ENCODE measurements at regions not wholly inside any gene's neighbourhood (a gene's known extent, or its start where the extent isn't known, plus 50 kb on each side); places are given as distances from the start of the nearest gene placed in this dataset.

DNA sequence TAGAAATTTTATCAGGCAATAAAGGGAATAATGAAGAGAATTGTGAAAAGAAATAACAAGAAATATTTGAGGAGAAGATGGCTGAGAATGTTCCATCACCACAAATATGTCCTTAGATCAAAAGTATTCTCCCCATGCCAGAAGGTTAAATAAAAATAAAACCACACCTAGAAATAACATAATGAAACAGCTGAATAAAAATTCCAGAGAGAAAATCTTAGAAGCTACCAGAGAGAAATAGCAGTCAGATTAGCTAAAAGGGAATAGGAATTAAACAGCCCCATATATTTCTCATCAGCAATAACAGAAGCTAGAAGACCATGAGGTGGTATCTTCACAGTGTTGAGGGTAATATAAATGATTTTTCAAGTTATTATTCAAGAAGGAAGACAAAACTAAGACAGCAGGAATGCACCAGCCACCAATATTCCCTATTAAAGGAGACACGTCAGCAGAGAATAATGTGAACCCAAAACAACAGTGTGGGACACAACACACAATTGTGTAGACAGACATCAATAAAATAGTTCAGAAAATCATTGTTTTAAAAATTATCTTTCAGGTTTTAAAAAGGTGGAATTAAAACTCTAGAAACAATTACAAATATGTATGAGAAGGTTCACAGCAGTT is 82.0 kb upstream of the NEDD4L start:
- intact Hi-C loops (cut with micrococcal nuclease; ENCODE audit: unreplicated experiment) = no loop called here
- DNase-seq = no peak
- TF ChIP-seq, protein P1, sequence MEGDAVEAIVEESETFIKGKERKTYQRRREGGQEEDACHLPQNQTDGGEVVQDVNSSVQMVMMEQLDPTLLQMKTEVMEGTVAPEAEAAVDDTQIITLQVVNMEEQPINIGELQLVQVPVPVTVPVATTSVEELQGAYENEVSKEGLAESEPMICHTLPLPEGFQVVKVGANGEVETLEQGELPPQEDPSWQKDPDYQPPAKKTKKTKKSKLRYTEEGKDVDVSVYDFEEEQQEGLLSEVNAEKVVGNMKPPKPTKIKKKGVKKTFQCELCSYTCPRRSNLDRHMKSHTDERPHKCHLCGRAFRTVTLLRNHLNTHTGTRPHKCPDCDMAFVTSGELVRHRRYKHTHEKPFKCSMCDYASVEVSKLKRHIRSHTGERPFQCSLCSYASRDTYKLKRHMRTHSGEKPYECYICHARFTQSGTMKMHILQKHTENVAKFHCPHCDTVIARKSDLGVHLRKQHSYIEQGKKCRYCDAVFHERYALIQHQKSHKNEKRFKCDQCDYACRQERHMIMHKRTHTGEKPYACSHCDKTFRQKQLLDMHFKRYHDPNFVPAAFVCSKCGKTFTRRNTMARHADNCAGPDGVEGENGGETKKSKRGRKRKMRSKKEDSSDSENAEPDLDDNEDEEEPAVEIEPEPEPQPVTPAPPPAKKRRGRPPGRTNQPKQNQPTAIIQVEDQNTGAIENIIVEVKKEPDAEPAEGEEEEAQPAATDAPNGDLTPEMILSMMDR (IDR thresholded peaks at IDR 0.05; ENCODE audit: insufficient read depth in 1 of 2, low read depth in 1 of 2, low read length in 1 of 2, severe bottlenecking in 1 of 2, unreplicated experiment in 1 of 2) = no peak
- H3K36me3 Mint-ChIP-seq (ENCODE audit: insufficient read depth, unreplicated experiment) = no peaks in the 10 kb centered on the region
- H3K27me3 Mint-ChIP-seq (ENCODE audit: insufficient read depth, unreplicated experiment) = no peaks in the 10 kb centered on the region
- no peaks in the 10 kb centered on the region for H3K9me3 Mint-ChIP-seq (ENCODE audit: unreplicated experiment)
- H3K4me3 Mint-ChIP-seq (ENCODE audit: unreplicated experiment) = no peak overlapping the region
- CTCF ChIA-PET = no interaction called here
- H3K9me3 ChIP-seq = no peaks in the 10 kb centered on the region
- H3K4me1 ChIP-seq = no peaks in the 10 kb centered on the region
- H3K4me1 Mint-ChIP-seq (ENCODE audit: low read depth, unreplicated experiment) = peaks cover 5% of the 10 kb centered on the region
- H3K36me3 ChIP-seq (ENCODE audit: control insufficient read depth, insufficient read depth, low read length) = no peaks in the 10 kb centered on the region
- H3K4me3 ChIP-seq (ENCODE audit: low read depth, low read length) = no peak overlapping the region
- POLR2A ChIA-PET = no interaction called here
- H3K27ac Mint-ChIP-seq (ENCODE audit: unreplicated experiment) = no peak overlapping the region
- no peaks in the 10 kb centered on the region for H3K27me3 ChIP-seq (replicated peaks; ENCODE audit: control insufficient read depth, insufficient read depth, low read length)
- no TSS peak for BruUV-seq (replicated peaks)

DNA sequence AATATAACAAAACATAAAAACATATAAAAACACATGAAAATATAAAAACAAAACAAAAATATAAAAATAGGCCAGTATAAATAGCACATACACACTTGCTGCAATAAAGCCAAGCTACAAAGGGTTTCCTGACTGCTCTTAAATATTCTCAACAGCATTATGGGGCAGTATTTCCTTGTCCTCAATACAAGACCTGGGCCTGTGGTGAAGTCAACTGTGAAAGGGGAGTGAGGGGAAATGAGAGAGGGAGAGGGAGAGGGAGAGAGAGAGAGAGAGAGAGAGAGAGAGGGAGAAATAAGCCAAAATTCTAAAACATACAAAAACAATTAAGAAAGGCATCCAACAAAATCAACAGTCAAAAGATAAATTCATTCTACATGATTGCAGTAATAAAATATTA is 82.6 kb upstream of the NEDD4L start:
- Mint-ChIP-seq H3K36me3 (ENCODE audit: insufficient read depth, unreplicated experiment) (no peaks in the 10 kb centered on the region), H3K4me1 (ENCODE audit: low read depth, unreplicated experiment) (peaks cover 5% of the 10 kb centered on the region), H3K27me3 (ENCODE audit: insufficient read depth, unreplicated experiment) (no peaks in the 10 kb centered on the region), H3K4me3 (ENCODE audit: unreplicated experiment) (no peak overlapping the region), H3K27ac (ENCODE audit: unreplicated experiment) (no peak overlapping the region), H3K9me3 (ENCODE audit: unreplicated experiment) (no peaks in the 10 kb centered on the region)
- DNase-seq = no peak
- H3K27me3 ChIP-seq (replicated peaks; ENCODE audit: control insufficient read depth, insufficient read depth, low read length) = no peaks in the 10 kb centered on the region
- ChIA-PET POLR2A (no interaction called here), CTCF (no interaction called here)
- no peaks in the 10 kb centered on the region for H3K36me3 ChIP-seq (ENCODE audit: control insufficient read depth, insufficient read depth, low read length)
- H3K4me3 ChIP-seq (ENCODE audit: low read depth, low read length) = no peak overlapping the region
- intact Hi-C loops (cut with micrococcal nuclease; ENCODE audit: unreplicated experiment) = no loop called here
- no TSS peak for BruUV-seq (replicated peaks)
- no peaks in the 10 kb centered on the region for H3K4me1 ChIP-seq
- no peaks in the 10 kb centered on the region for H3K9me3 ChIP-seq
- TF ChIP-seq, protein P1 (IDR thresholded peaks at IDR 0.05; ENCODE audit: insufficient read depth in 1 of 2, low read depth in 1 of 2, low read length in 1 of 2, severe bottlenecking in 1 of 2, unreplicated experiment in 1 of 2) = no peak

DNA sequence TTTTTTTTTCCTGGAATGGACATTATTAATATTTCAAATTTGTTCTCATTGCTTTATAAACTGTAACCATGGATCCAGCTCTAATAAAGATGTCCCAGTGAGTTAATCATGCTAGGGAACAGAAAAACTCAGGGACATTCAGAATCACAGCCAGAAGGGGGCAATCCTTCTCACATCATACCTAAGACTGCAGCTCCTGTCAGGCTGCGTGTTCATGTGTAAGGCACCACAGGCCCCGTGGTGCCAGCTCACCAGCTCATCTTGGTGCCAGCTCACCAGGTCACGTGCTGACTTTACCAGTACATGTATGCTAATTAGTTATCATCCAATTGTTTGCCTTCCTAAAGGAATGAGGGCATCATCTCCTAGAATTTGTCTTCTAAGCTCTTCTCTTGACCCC is 84.7 kb upstream of the NEDD4L start:
- intact Hi-C loops (cut with micrococcal nuclease; ENCODE audit: unreplicated experiment) = loop anchor here (1.0 to 5.0 kb wide), 4 partner anchors 54 to 163 kb away; no protein-coding TSS in a partner anchor
- TF ChIP-seq, protein P1 (IDR thresholded peaks at IDR 0.05; ENCODE audit: insufficient read depth in 1 of 2, low read depth in 1 of 2, low read length in 1 of 2, severe bottlenecking in 1 of 2, unreplicated experiment in 1 of 2) = peak; percentile 28 to 43
- no peak overlapping the region for H3K4me3 ChIP-seq (ENCODE audit: low read depth, low read length)
- no peaks in the 10 kb centered on the region for H3K9me3 ChIP-seq
- Mint-ChIP-seq H3K4me1 (ENCODE audit: low read depth, unreplicated experiment) (peaks cover 5% of the 10 kb centered on the region), H3K27me3 (ENCODE audit: insufficient read depth, unreplicated experiment) (no peaks in the 10 kb centered on the region), H3K27ac (ENCODE audit: unreplicated experiment) (no peak overlapping the region), H3K4me3 (ENCODE audit: unreplicated experiment) (no peak overlapping the region), H3K9me3 (ENCODE audit: unreplicated experiment) (no peaks in the 10 kb centered on the region), H3K36me3 (ENCODE audit: insufficient read depth, unreplicated experiment) (no peaks in the 10 kb centered on the region)
- H3K36me3 ChIP-seq (ENCODE audit: control insufficient read depth, insufficient read depth, low read length) = no peaks in the 10 kb centered on the region
- no TSS peak for BruUV-seq (replicated peaks)
- no peaks in the 10 kb centered on the region for H3K4me1 ChIP-seq
- POLR2A ChIA-PET = no interaction called here
- CTCF ChIA-PET = interaction anchor here (0.6 to 1.3 kb wide), 5 partner anchors 33 to 163 kb away, joined by 3 to 7 read pairs (median 3); partner anchors contain the start of gene NEDD4L
- DNase-seq = peak in 1 of 2 experiments; percentile 22
- no peaks in the 10 kb centered on the region for H3K27me3 ChIP-seq (replicated peaks; ENCODE audit: control insufficient read depth, insufficient read depth, low read length)
